Right atrium auricular region (tissue), 2 donors: ENCODE measurements at regions not wholly inside any gene's neighbourhood (a gene's known extent, or its start where the extent isn't known, plus 50 kb on each side); places are given as distances from the start of the nearest gene placed in this dataset.

ENCODE experiments used
- DNase-seq: peaks from one replicate; pipeline ENCODE4 v3.0.0-alpha.2; 2019; ENCODE audit warnings: low spot score
- H3K27ac ChIP-seq, 2 donors: fragments of 200-600 bp; sonication (generic); 1 replicate in 1 of 2; 2 replicates in 1 of 2; pipeline ENCODE4 v1.5.1; 2016 to 2019
- H3K27me3 ChIP-seq, 2 donors: fragments of 200-600 bp; sonication (generic); one replicate each; pipeline versions ENCODE4 v1.5.1 to v1.6.0; 2017 to 2019
- H3K36me3 ChIP-seq: fragments of 200-600 bp; sonication (generic); one replicate; pipeline ENCODE4 v1.5.1; 2016
- H3K4me1 ChIP-seq, 2 donors: fragments of 200-600 bp; sonication (generic); one replicate each; pipeline versions ENCODE4 v1.5.1 to v1.6.0; 2017 to 2019
- H3K4me3 ChIP-seq, 2 donors: fragments of 200-600 bp; sonication (generic); 1 replicate in 1 of 2; 2 replicates in 1 of 2; pipeline ENCODE4 v1.5.1; 2017 to 2019; ENCODE audit warnings: mild to moderate bottlenecking in 1 of 2, moderate library complexity in 1 of 2
- H3K9me3 ChIP-seq, 2 donors: fragments of 200-600 bp; sonication (generic); one replicate each; pipeline ENCODE4 v1.5.1; 2019
- TF ChIP-seq, protein P1 (sequence below), 2 donors: fragments of 200-600 bp; sonication (generic); IDR thresholded peaks; one replicate each; pipeline ENCODE4 v1.5.1; 2019; ENCODE audit warnings: antibody characterized with exemption in 2 of 2

DNA sequence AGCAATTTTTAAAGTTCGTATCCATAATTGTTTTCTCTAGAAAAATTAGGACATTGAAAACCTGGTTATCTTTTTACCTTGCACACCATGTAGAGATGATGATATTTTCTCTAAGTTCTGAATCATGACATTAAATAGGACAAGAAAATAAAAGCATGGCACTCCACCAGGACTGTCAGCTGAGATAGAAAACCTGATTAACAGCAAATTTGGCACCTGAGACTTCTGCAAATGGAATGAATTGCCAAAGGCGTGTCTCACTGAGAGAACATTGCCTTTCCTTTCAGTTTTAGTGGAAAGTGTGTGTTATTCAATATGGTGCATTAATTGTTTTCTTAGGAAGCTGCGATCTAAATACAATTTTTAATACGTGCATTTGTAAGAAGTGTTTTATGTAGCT is 164.7 kb downstream of the LRRC30 start:
- TF ChIP-seq, protein P1, sequence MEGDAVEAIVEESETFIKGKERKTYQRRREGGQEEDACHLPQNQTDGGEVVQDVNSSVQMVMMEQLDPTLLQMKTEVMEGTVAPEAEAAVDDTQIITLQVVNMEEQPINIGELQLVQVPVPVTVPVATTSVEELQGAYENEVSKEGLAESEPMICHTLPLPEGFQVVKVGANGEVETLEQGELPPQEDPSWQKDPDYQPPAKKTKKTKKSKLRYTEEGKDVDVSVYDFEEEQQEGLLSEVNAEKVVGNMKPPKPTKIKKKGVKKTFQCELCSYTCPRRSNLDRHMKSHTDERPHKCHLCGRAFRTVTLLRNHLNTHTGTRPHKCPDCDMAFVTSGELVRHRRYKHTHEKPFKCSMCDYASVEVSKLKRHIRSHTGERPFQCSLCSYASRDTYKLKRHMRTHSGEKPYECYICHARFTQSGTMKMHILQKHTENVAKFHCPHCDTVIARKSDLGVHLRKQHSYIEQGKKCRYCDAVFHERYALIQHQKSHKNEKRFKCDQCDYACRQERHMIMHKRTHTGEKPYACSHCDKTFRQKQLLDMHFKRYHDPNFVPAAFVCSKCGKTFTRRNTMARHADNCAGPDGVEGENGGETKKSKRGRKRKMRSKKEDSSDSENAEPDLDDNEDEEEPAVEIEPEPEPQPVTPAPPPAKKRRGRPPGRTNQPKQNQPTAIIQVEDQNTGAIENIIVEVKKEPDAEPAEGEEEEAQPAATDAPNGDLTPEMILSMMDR (IDR thresholded peaks at IDR 0.05), result no peak
- no peaks in the 10 kb centered on the region for H3K27me3 ChIP-seq
- no peaks in the 10 kb centered on the region for H3K36me3 ChIP-seq

DNA sequence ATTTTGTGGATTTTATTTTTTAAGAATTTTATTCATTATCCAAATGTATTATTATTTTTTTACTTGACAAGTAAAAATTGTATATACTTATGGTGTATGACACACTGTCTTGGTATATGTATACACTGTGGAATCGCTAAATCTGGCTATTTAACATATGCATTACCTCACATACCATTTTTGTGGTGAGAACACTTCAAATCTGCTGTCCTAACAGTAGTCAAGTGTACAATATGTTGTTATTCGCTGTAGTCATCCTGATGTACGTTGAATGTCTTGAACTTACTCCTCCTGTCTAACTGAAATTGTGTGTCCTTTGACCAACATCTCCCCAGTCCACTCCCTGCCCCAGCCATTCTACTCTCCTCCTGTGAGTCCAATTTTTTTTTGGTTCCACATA is 153.2 kb upstream of the PTPRM start:
- peaks cover 0 to 17% of the 10 kb centered on the region in 2 donors for H3K4me1 ChIP-seq
- TF ChIP-seq, protein P1 (IDR thresholded peaks at IDR 0.05), result no peak
- H3K27me3 ChIP-seq, result no peaks in the 10 kb centered on the region
- no peak overlapping the region for H3K4me3 ChIP-seq
- DNase-seq, result no peak
- H3K9me3 ChIP-seq, result no peaks in the 10 kb centered on the region
- H3K27ac ChIP-seq, result peak overlapping the region in 1 of 2 donors; percentile 57
- no peaks in the 10 kb centered on the region for H3K36me3 ChIP-seq

More for the DNA sequence above, 164.7 kb downstream of the LRRC30 start:
- no peaks in the 10 kb centered on the region for H3K4me1 ChIP-seq
- H3K9me3 ChIP-seq, result no peaks in the 10 kb centered on the region
- H3K4me3 ChIP-seq, result no peak overlapping the region
- DNase-seq, result no peak
- no peak overlapping the region for H3K27ac ChIP-seq

DNA sequence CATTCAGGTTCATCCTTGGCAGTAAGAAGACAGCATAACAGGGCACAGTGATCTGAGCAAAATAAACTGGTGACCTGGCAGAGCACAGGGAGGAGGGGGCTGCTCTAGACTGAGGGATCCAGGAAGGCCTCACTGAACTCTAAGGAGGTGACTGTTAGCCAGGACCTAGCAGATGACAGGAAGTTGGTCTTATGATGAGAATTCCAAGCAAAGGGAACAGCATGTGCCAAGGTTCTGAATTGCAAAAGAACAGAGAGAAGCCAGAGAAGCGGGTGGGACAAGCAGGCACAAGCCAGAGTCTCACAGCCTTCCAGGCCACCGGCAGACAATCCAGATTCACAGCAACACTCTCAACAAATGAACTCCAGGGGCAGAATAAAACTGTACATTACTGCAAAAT is 152.7 kb upstream of the PTPRM start:
- H3K4me1 ChIP-seq, result peaks cover 0 to 17% of the 10 kb centered on the region in 2 donors
- H3K27me3 ChIP-seq, result no peaks in the 10 kb centered on the region
- TF ChIP-seq, protein P1 (IDR thresholded peaks at IDR 0.05), result no peak
- DNase-seq, result peak; percentile 72
- peak overlapping the region in 1 of 2 donors; percentile 57 for H3K27ac ChIP-seq
- no peak overlapping the region for H3K4me3 ChIP-seq
- H3K36me3 ChIP-seq, result no peaks in the 10 kb centered on the region
- H3K9me3 ChIP-seq, result no peaks in the 10 kb centered on the region

DNA sequence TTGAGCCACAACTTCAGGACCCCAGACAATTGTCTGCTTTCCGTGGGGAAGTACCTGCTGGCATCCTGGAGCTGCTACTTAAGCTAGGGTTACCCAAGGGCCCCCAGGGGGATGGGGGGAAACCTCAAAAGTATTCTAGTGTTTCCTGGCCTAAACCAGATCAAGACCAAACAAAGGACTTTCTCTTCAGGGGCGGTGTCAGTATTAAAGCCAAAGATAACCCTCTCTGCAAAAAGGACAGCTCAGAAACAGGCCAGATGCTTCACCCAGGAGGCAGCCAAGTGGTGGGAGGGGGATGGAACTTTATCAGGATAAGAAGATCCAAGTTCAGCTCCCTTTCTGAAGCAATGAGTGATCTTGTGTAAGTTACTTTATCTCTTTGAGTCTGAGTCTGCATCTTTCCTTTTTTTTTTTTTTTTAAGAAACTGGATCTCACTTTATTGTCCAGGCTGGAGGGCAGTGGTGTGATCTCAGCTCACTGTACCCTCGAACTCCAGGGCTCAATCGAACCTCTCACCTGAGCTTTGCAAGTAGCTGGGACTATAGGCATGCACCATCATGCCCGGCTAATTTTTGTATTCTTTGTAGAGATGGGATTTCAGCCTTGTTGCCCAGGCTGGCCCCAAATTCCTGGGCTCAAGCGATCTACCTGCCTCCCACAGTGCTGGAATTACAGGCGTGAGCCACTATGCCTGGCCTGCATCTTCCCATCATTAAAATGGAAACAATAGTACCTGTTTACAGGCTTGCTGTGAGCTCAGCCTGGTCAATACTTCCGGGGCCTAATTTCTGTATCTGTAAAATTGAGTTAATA is 151.8 kb upstream of the PTPRM start:
- no peaks in the 10 kb centered on the region for H3K36me3 ChIP-seq
- H3K4me1 ChIP-seq, result peaks cover 0 to 17% of the 10 kb centered on the region in 2 donors
- TF ChIP-seq, protein P1 (IDR thresholded peaks at IDR 0.05), result no peak
- no peak for DNase-seq
- no peaks in the 10 kb centered on the region for H3K9me3 ChIP-seq
- no peak overlapping the region for H3K4me3 ChIP-seq
- peak overlapping the region; percentile 16 to 57 for H3K27ac ChIP-seq
- no peaks in the 10 kb centered on the region for H3K27me3 ChIP-seq

DNA sequence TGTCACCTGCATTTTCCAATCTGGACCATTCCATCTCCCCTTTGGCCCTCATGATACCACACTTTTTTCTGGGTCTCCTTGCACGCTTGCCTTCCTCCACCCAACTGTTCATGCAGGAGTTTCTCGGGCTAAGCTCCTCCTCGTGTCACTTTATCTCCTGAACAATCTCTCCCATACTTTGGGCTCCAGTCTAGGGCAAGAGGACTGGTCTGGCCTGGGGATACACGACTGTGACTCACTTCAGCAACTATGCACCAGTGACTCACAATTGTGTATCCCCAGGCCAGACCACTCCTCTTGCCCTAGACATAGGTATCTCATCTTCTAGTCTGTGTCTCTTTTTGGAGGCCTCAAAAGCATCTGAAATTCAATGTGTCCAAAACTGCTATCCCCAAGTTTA is 149.4 kb upstream of the PTPRM start:
- Histone ChIP-seq H3K4me3 (no peak overlapping the region), H3K27me3 (no peaks in the 10 kb centered on the region), H3K4me1 (peaks cover 0 to 17% of the 10 kb centered on the region in 2 donors), H3K9me3 (no peaks in the 10 kb centered on the region), H3K36me3 (no peaks in the 10 kb centered on the region), H3K27ac (no peak overlapping the region)
- no peak for DNase-seq
- TF ChIP-seq, protein P1 (IDR thresholded peaks at IDR 0.05), result no peak
